Activated naive CD4-positive, alpha-beta T cell treated with anti-CD3 and anti-CD28 coated beads, Interleukin-2, amount 50 U/mL, for 72 hours (primary cell): ENCODE measurements at regions not wholly inside any gene's neighbourhood (a gene's known extent, or its start where the extent isn't known, plus 50 kb on each side); places are given as distances from the start of the nearest gene placed in this dataset.

Source experiments
- ATAC-seq, 2 donors: fragments of 150-1000 bp; cut with Tn5 transposase; 2 replicates each; pipeline ENCODE4 v1.10.0; 2021; ENCODE audit warnings: mild to moderate bottlenecking in 2 of 2, moderate library complexity in 2 of 2
- DNase-seq, 2 donors: peaks; one replicate each; pipeline ENCODE4 v3.0.0; 2021 to 2022; ENCODE audit warnings: low spot score in 2 of 2
- H3K27ac Mint-ChIP-seq, 2 donors: one replicate each; pipeline ENCODE4 v1.8.0; 2022; ENCODE audit warnings: mild to moderate bottlenecking in 2 of 2, mixed read lengths in 2 of 2
- H3K36me3 Mint-ChIP-seq, 2 donors: one replicate each; pipeline ENCODE4 v1.8.0; 2022; ENCODE audit warnings: mixed read lengths in 2 of 2
- H3K9me3 Mint-ChIP-seq, 2 donors: one replicate each; pipeline ENCODE4 v1.8.0; 2022; ENCODE audit warnings: mixed read lengths in 2 of 2

GRCh38 chr20:24040896-24041459, 52.4 kb upstream of the GGTLC1 start:
- Mint-ChIP-seq H3K27ac (no peak overlapping the region), H3K9me3 (peaks cover 0 to 6% of the 10 kb centered on the region in 2 donors), H3K36me3 (no peaks in the 10 kb centered on the region)
- DNase-seq = no peak
- ATAC-seq = no peak

- H3K36me3 Mint-ChIP-seq = no peaks in the 10 kb centered on the region
- DNase-seq (no peak), ATAC-seq (no peak)
- no peak overlapping the region for H3K27ac Mint-ChIP-seq
- H3K9me3 Mint-ChIP-seq = peaks cover 0 to 6% of the 10 kb centered on the region in 2 donors
Observed at GRCh38 chr20:24039196-24039595, 50.6 kb upstream of the GGTLC1 start.
